HFF-Myc (cell line): ENCODE measurements at regions not wholly inside any gene's neighbourhood (a gene's known extent, or its start where the extent isn't known, plus 50 kb on each side); places are given as distances from the start of the nearest gene placed in this dataset.
A peak's percentile ranks its signal among the peaks of the same experiment; 100 is the strongest.
"Not testable (repeated sequence)": the region's sequence is repeated elsewhere in the genome, so short reads cannot be mapped to it uniquely, and the experiment has no call there.

Source experiments
- DNase-seq: peaks from one replicate; pipeline ENCODE4 v3.0.0-alpha.2; 2011; ENCODE audit warnings: low read depth; ENCODE audit errors: extremely low read depth
- H3K4me3 ChIP-seq: replicated peaks from 2 replicates; pipeline ENCODE4 v1.5.1; 2011; ENCODE audit warnings: low read depth, mild to moderate bottlenecking, control low read depth, low read length
- TF ChIP-seq, protein P1 (sequence below): IDR thresholded peaks from 2 replicates; pipeline ENCODE4 v1.5.1; 2012; ENCODE audit warnings: mild to moderate bottlenecking, low read depth, low read length, control low read depth; ENCODE audit errors: missing control alignments

DNA sequence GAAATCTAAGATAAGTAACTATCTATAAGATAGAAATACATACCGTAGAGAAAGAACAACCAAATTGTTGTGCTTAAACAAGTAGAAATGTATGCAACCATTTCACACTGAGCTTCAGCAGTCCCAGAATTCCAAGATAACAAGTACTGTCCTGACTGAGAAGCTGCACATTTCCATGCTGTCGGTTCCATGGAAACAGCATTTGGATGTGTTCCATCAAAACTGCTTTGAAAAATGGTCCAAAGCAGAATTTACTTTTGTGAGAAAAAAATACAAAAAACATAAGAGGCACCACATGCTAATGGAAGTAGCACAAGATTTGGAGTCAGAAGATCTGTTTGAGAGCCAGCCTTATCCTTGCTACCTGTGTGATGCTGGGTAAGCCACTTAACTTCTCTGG, 92.6 kb downstream of the MTERF1 start:
- TF ChIP-seq, protein P1, sequence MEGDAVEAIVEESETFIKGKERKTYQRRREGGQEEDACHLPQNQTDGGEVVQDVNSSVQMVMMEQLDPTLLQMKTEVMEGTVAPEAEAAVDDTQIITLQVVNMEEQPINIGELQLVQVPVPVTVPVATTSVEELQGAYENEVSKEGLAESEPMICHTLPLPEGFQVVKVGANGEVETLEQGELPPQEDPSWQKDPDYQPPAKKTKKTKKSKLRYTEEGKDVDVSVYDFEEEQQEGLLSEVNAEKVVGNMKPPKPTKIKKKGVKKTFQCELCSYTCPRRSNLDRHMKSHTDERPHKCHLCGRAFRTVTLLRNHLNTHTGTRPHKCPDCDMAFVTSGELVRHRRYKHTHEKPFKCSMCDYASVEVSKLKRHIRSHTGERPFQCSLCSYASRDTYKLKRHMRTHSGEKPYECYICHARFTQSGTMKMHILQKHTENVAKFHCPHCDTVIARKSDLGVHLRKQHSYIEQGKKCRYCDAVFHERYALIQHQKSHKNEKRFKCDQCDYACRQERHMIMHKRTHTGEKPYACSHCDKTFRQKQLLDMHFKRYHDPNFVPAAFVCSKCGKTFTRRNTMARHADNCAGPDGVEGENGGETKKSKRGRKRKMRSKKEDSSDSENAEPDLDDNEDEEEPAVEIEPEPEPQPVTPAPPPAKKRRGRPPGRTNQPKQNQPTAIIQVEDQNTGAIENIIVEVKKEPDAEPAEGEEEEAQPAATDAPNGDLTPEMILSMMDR: no peak
- DNase-seq: no peak
- H3K4me3 ChIP-seq: no peak overlapping the region

DNA sequence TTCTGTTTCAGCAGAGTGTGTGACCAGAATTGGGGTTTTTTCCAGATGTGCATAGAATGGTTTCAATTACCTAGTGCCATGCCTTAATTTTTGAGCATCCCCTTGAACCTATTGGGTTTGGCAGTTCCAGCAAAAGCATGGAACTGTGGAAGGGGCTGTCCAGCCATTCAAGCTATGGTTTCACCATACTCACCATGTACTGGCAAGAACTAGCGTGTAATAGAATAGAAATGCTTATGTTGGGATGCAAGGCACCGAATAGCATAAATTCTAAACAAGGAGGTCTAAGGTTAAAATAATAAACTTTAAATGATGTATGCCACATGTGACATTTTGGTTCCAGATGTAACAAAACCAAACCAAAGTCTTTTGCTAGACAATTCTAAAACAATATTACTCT, 91.4 kb downstream of the MTERF1 start:
- TF ChIP-seq, protein P1: no peak
- peak; percentile 25 for DNase-seq
- no peak overlapping the region for H3K4me3 ChIP-seq

DNA sequence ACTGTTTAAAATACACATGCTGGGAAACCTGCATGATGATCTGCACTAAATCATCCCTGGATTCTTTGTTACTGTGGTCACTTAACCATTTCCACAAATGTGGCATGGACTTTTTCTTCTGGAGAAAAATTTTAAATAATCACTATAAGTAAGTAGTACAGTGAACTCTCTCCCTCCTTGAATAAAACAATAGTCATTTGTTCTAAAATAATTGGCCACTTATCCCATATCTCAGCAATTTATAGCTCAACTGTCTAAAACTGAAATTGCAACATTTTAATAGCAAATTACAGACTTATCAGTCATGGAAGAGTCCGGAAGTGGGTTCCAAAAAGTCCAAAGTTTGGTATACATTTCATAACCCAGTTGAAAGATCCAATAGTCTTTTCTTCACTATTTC, 90.9 kb downstream of the MTERF1 start:
- TF ChIP-seq, protein P1: no peak
- DNase-seq: no peak
- no peak overlapping the region for H3K4me3 ChIP-seq

DNA sequence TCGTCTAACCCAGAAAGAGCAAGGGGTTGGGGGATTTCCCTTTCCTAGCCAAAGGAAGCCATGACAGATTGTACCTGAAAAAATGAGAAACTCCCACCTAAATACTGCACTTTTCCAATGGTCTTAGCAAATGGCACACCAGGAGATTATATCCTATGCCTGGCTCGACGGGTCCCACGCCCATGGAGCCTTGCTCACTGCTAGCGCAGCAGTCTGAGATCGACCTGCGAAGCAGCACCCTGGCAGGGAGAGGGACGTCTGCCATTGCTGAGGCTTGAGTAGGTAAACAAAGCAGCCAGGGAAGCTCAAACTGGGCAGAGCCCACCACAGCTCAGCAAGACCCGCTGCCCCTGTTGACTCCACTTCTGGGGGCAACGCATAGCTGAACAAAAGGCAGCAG, 89.9 kb downstream of the MTERF1 start:
- not testable (repeated sequence) for H3K4me3 ChIP-seq, DNase-seq

DNA sequence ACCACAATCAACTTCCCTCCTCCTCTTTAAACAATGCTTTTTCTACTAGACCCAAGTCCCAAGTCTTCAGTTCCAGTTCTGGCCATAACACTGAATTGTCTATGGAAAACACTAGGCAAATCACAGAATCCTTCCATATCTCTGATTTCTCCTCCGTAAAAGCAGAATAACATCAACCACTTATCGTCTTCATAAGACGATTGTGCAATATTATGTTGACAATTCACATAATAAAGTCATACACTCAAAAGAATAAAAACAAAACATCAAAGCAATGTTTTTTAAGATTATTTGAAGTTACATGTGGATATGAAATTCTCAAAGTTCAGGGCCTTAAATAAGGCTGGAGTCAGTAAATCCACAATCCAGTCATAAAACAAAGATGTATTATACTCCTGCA, 84.4 kb downstream of the MTERF1 start:
- TF ChIP-seq, protein P1: no peak
- DNase-seq: no peak
- no peak overlapping the region for H3K4me3 ChIP-seq

DNA sequence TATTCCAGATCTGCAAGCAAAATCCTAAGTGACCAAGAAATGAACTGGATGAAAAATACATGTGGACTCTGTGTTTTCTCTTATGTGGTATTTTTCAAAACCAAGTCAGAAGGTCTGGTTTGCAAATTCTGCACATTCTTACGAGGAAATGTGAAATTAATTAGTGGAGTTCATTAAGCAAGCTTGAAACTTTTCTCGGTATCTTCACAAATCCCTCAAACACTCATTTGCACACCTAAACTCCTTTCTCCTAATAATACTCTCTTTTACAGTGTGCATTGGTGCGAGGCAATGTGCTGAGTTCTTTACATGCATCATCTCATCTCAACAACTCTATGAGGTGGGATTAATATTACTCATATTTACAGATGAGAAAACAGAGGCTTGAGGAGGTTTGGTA, 82.1 kb downstream of the MTERF1 start:
- no peak overlapping the region for H3K4me3 ChIP-seq
- TF ChIP-seq, protein P1: no peak
- DNase-seq: no peak

DNA sequence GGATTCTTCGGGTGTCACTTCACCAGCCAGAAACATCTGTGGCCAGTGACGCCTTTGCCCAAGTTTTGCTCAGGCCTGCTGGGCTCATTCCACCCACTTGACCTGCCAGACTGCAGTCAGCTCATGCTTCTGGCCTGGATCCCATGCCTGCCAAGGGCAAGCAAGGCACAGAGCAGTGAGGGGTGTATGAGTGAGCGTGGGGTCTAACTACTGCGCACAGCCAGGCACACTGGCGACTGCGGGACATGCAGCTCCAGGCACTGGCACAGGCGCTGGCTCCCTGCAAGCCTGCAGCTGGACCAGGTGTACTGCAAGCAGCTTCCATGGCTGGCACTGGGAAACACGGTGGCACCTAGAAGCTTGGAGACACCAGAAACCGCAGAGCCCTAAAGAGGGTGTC, 80.1 kb downstream of the MTERF1 start:
- no peak overlapping the region for H3K4me3 ChIP-seq
- DNase-seq: no peak
- TF ChIP-seq, protein P1: no peak
